Stimulated activated CD4-positive, alpha-beta T cell treated with anti-CD3 and anti-CD28 coated beads, Interleukin-15, amount 100 ng/mL, for 1 hour (primary cell): ENCODE measurements at regions not wholly inside any gene's neighbourhood (a gene's known extent, or its start where the extent isn't known, plus 50 kb on each side); places are given as distances from the start of the nearest gene placed in this dataset.
"Not testable (repeated sequence)": the region's sequence is repeated elsewhere in the genome, so short reads cannot be mapped to it uniquely, and the experiment has no call there.

ENCODE experiments used
- DNase-seq, 2 donors: peaks; one replicate each; pipeline ENCODE4 v3.0.0-alpha.2; 2020; ENCODE audit warnings: low read depth in 1 of 2, low spot score in 1 of 2

- no peak for DNase-seq
Measured at GRCh38 chr2:8367833-8368232, 314.0 kb upstream of the ID2 start.

DNA sequence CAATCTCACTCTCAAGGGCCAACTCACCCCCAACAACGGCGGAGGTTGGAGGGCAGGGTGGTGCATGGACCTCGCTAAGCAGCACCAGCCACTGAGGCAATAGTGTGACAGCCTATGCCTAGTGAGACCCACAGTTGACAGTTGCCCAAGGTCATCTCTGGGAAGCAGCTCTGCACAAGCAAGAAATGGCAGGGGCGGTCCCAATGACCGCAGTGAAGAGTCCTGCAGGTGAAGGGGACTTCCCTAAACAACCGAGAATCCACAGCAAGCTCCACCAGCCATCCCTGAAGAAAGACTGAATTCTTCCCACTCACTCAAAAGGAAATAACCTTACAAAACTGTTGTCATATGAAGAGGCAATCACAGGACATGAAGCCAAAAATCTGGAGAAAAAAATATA lies 313.4 kb upstream of the ID2 start:
- DNase-seq: no peak

DNA sequence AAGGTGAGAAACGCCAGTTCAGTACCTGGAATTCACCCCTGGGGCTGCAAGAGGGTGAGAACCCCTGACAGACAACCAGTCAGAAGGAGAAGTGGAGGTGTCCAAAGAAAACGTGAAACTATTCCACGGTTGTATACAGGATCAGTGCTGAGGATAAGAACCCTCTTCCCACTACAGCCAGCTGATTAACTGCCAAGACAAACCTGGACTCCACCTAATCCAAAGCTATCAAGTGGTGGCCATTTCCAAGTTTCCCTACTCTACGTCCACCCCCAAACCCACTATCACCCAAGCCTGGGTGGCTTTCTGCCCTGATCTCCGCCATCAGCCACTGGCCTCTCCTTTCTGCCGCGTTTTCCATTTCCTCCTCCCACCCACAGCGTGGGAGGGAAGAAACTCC lies 312.3 kb upstream of the ID2 start:
- no peak for DNase-seq

- no peak for DNase-seq
Measured at GRCh38 chr2:8370258-8370802, 311.5 kb upstream of the ID2 start.

DNA sequence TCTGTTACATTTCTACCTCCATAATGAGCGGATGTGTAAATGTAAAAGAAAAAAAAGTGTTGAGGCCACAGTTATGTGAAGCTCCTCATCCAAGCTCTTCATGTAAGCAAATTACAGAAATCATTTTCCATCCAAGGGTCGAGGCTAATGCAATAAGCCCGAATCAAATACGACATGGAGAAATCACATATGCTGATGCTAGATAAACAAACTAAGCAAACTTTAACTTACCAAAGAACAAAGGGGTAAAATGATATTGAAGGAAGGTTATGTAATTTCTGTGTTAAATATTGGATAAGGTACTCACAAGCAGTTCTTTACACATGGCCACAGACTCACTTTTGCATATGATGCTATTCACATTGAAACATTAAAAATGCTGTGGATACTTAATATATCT lies 310.2 kb upstream of the ID2 start:
- no peak for DNase-seq

DNA sequence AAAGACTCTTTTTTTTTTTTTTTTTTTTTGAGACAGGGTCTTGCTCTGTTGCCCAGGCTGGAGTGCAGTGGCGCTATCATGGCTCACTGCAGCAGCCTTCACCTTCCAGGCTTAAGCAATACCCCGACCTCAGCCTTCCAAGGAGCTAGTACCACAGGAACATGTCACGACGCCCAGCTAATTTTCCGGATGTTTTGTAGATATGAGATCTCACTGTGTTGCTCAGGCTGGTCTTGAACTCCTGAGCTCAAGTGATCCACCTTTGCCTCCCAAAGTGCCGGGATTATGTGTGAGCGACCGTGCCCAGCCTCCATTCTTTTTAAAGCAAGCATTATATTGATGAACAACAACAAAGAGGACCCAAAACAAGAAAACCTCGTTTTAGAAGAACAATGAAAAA lies 307.1 kb upstream of the ID2 start:
- no peak for DNase-seq

GRCh38 chr2:8376603-8377410 lies 305.0 kb upstream of the ID2 start:
- no peak for DNase-seq

DNA sequence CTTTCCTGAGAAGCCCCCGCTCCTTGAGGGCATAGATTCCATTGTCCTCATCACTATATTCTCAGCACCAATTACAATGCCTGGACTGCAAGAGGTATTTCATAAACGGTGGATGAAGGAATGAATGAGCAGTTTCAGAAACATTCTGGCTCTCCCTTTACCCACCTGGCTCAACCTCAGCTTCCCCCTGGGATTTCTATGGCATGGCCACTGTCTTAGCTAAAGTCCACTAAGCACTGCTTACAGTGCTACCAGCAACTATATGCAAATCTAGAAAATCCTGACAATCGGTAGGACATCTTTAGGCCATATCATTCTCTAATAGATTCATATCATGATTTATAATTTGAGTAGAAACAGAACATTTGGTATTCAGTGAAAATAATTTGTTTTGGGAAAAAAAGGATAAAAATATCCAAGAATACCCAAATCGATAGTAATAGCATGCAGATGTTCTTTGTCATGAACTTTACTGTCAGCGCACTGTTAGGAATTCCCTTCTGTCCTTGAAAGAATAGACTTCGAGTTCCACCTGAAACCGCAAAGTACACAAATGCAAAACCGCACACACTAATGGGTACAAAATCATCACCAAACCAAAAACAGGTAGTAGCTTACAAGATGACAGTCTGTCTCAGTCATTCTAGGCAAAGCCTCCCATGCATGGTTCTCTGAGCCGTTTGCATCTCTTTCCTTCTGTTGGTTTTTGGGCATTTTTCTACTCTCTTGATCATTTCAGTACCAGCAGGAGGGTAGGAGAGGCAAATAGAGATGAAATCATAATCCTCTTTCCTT lies 303.6 kb upstream of the ID2 start:
- DNase-seq: no peak

GRCh38 chr2:8379128-8379527 lies 302.7 kb upstream of the ID2 start:
- DNase-seq: no peak

DNA sequence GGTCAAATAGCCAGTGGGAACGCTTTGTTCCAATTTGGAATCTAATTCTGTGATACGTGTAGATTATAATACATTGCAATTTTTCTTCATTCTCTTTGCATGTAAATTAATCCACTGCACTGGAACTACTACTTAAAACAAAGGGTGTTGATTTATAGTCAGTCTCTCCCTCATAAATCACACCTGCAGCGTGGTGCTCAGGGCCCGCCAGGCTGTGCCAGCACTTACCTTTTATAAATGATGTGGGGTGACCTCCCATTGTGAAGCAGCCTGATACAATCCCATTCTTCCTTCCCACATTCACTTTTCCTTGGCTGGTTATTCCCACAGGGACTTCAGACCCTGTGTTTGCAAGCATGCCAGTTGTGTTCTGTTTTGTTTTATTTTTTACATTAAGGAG lies 302.3 kb upstream of the ID2 start:
- no peak for DNase-seq

GRCh38 chr2:8380026-8380425 lies 301.8 kb upstream of the ID2 start:
- DNase-seq: no peak

DNA sequence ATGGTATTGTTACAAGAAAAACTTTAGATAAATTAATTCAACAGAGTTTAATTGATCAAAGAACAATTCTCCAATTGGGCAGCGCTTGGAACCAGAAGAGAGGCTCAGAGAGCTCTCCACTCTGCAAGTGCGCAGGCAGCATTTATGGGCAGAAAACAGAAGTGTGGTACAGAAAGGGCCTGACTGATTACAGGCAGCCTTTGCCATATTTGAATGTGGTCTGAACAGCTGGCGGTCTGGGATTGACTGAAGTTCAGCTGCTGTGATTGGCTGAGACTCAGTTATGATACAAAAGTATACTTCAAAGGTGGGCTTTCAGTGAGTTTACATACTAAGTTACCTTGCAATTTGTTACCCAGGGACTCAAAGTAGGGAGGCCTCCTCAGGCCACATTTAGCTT lies 301.3 kb upstream of the ID2 start:
- DNase-seq: no peak

DNA sequence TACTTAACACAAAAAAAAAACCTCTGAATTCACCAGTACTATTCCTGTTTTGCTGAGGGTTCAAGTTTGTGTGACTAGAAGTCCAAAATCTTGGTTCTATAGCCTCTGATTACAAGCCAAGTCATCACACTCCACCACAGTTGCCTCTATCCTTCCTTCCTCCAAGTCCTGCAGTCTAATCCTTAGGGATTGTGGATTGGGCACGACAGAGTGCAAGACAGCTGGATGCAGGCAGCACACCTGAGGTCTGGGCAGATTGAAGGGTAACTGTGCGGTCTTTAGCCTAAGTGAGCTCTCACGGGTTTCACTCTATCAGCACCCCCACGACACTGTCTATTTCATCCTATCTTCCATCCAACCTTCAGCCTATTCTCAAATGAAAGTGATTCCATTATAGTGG lies 299.4 kb upstream of the ID2 start:
- DNase-seq: no peak

DNA sequence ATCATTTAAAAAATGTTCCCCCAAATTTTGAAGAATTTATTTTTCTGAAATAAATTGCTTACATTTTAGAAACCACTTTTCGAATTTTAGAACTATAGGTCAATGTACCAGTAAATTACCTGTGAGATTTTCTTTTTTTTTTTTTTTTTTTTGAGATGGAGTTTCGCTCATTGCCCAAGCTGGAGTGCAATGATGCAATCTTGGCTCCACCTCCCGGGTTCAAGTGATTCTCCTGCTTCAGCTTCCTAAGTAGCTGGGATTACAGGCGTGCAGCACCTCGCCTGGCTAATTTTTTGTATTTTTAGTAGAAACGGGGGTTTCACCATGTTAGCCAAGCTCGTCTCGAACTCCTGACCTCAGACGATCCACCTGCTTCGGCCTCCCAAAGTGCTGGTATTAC lies 295.1 kb upstream of the ID2 start:
- not testable (repeated sequence) for DNase-seq

DNA sequence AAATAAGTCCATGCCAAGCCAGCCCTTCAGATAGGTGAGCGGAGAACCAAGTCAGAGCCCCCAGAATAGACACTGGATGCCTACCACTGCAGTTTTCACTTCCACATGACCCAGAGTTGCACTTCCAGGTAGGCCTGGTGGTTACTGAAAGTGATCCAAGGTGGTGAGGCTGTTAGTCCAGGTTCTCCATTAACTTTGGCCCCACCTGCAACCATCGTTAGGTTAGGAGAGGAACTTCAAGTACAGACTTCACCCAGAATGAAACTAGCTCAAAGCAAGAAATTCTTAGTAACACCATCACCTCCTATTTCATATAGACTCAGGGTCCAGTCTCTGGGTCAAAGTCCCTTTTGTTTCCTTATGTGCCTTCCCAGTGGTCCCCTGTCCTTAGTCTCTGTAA lies 293.1 kb upstream of the ID2 start:
- DNase-seq: no peak

DNA sequence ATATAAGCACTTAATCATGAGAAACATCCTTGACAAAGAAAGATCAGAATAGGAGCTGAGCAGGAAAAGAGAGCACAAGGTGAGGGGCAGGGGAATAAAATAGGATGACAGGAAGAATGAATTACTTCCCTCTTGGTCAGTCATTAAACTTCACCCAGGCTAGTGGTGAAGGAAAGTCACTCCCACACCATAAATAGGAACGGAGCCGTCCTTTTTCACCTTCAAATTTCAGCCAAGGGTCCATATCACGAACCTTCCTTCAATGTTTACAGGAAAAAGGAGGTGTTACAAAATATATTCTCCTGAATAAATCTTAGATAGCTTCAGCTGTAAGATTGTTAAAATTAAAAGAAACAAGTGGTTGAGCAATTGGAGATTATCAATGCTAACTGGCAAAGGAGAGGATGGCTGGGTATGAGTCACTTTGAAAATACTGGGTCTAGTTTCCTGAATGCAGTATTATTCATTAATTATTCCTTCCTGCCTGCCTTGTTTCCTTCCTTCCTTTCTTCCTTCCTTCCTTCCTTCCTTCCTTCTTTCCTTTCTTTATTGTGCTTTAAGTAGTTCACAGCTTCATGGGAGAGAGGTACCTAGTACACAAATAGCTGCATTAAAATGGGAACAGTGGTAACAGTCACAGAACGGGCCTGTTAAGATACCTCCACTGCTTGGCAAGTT lies 292.3 kb upstream of the ID2 start:
- DNase-seq: no peak

DNA sequence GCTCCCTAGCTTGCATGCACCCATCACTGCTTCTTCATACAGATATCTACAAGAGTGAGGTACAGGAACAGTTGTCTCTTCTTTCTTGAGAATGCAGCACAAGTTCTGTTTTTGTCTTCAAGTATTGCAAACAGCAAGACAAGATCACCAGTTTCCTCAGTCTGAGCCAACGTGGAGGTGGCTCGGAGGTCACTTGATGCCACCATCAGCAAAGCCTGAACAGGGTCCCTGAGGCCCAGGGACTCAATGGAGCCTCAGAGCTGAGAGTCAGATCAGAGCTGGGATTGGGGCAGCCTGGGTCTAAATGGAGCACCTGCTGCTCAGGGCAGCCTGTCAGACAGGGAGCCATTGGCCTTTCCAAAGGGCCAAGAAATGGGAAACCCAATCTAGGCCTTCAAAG lies 290.7 kb upstream of the ID2 start:
- DNase-seq: no peak

DNA sequence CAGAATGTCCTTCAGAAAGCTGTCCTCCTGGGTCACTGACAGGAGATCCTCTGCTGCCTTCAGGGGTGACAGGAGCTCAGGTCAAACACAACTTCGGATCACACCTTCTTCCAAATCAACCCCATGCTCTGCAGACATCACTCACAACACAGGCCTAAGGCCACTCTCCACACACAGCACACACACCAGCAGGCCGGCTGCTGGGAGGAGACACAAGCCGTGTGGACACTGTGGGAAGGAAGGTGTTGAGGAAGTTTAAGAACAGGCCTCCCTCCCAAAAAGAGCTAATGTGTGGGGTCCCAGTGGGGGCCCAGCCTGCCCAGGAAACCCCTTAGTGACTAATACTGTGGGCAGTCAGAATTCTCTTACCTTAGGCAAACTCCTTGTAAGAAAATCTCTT lies 290.3 kb upstream of the ID2 start:
- no peak for DNase-seq

- no peak for DNase-seq
Measured at GRCh38 chr2:8392098-8392866, 289.6 kb upstream of the ID2 start.

DNA sequence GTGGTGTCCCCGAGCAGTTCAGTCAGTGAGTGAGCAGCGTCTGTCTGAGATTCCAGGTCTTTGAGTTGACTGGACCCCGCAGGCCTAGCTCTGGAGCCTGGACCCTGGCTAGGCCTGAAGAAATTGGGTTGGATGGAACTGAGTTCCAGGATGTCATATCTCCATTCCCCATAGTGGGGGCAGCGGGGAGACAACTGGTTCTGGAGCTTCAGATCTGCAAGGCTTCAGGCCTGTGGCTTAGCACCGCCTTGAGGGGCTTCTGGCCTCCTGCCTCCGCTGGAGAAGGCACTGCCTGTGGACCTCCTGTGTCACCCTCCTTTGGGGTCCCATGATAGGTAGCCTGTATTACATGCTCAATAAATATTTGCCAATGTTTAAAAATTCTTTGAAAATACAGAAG lies 288.4 kb upstream of the ID2 start:
- DNase-seq: no peak

- DNase-seq: no peak
Measured at GRCh38 chr2:8394131-8394530, 287.7 kb upstream of the ID2 start.
